ENCODE measurements at regions not wholly inside any gene's neighbourhood (a gene's known extent, or its start where the extent isn't known, plus 50 kb on each side); places are given as distances from the start of the nearest gene placed in this dataset.

GRCh38 chr17:5758651-5759050 lies 174.3 kb upstream of the NLRP1 start:
- no peak overlapping the region for H3K27ac ChIP-seq
- peak in 1 of 2 donors; percentile 44 for DNase-seq (ENCODE audit: low read depth in 1 of 2, low spot score in 1 of 2)
- H3K9me3 ChIP-seq (ENCODE audit: low read depth): no peaks in the 10 kb centered on the region
- no peak for TF ChIP-seq CTCF (IDR thresholded peaks at IDR 0.05; ENCODE audit: low read depth, low read length)
- no peaks in the 10 kb centered on the region for H3K4me1 ChIP-seq (ENCODE audit: low read depth)
- H3K36me3 ChIP-seq: no peaks in the 10 kb centered on the region
- H3K27me3 ChIP-seq: no peaks in the 10 kb centered on the region
- H3K4me3 ChIP-seq: no peak overlapping the region

- Histone ChIP-seq H3K9me3 (ENCODE audit: low read depth) (no peaks in the 10 kb centered on the region), H3K4me3 (no peak overlapping the region), H3K27me3 (no peaks in the 10 kb centered on the region), H3K4me1 (ENCODE audit: low read depth) (no peaks in the 10 kb centered on the region), H3K36me3 (no peaks in the 10 kb centered on the region), H3K27ac (no peak overlapping the region)
- TF ChIP-seq CTCF (IDR thresholded peaks at IDR 0.05; ENCODE audit: low read depth, low read length): no peak
- peak in 1 of 2 donors; percentile 85 for DNase-seq (ENCODE audit: low read depth in 1 of 2, low spot score in 1 of 2)
These were observed 175.2 kb upstream of the NLRP1 start for GRCh38 chr17:5759501-5759925.

GRCh38 chr17:5762191-5762590 lies 177.9 kb upstream of the NLRP1 start:
- TF ChIP-seq CTCF (IDR thresholded peaks at IDR 0.05; ENCODE audit: low read depth, low read length): no peak
- DNase-seq (ENCODE audit: low read depth in 1 of 2, low spot score in 1 of 2): peak in 1 of 2 donors; percentile 11
- H3K9me3 ChIP-seq (ENCODE audit: low read depth): no peaks in the 10 kb centered on the region

GRCh38 chr17:5763595-5764306 lies 179.4 kb upstream of the NLRP1 start:
- H3K36me3 ChIP-seq: no peaks in the 10 kb centered on the region
- H3K9me3 ChIP-seq (ENCODE audit: low read depth): no peaks in the 10 kb centered on the region
- no peak overlapping the region for H3K27ac ChIP-seq
- H3K27me3 ChIP-seq: no peaks in the 10 kb centered on the region
- no peak overlapping the region for H3K4me3 ChIP-seq
- DNase-seq (ENCODE audit: low read depth in 1 of 2, low spot score in 1 of 2): no peak
- TF ChIP-seq CTCF (IDR thresholded peaks at IDR 0.05; ENCODE audit: low read depth, low read length): no peak
- no peaks in the 10 kb centered on the region for H3K4me1 ChIP-seq (ENCODE audit: low read depth)

More at GRCh38 chr17:5762191-5762590, 177.9 kb upstream of the NLRP1 start:
- Histone ChIP-seq H3K36me3 (no peaks in the 10 kb centered on the region), H3K4me1 (ENCODE audit: low read depth) (no peaks in the 10 kb centered on the region), H3K27ac (no peak overlapping the region), H3K27me3 (no peaks in the 10 kb centered on the region), H3K4me3 (no peak overlapping the region)

- H3K4me1 ChIP-seq (ENCODE audit: low read depth): no peaks in the 10 kb centered on the region
- no peak overlapping the region for H3K27ac ChIP-seq
- no peaks in the 10 kb centered on the region for H3K36me3 ChIP-seq
- no peak for DNase-seq (ENCODE audit: low read depth in 1 of 2, low spot score in 1 of 2)
- H3K9me3 ChIP-seq (ENCODE audit: low read depth): no peaks in the 10 kb centered on the region
- TF ChIP-seq CTCF (IDR thresholded peaks at IDR 0.05; ENCODE audit: low read depth, low read length): no peak
- no peak overlapping the region for H3K4me3 ChIP-seq
- no peaks in the 10 kb centered on the region for H3K27me3 ChIP-seq
These were observed 185.5 kb upstream of the NLRP1 start for GRCh38 chr17:5769593-5770354.
